ENCODE measurements at regions not wholly inside any gene's neighbourhood (a gene's known extent, or its start where the extent isn't known, plus 50 kb on each side); places are given as distances from the start of the nearest gene placed in this dataset.

DNA sequence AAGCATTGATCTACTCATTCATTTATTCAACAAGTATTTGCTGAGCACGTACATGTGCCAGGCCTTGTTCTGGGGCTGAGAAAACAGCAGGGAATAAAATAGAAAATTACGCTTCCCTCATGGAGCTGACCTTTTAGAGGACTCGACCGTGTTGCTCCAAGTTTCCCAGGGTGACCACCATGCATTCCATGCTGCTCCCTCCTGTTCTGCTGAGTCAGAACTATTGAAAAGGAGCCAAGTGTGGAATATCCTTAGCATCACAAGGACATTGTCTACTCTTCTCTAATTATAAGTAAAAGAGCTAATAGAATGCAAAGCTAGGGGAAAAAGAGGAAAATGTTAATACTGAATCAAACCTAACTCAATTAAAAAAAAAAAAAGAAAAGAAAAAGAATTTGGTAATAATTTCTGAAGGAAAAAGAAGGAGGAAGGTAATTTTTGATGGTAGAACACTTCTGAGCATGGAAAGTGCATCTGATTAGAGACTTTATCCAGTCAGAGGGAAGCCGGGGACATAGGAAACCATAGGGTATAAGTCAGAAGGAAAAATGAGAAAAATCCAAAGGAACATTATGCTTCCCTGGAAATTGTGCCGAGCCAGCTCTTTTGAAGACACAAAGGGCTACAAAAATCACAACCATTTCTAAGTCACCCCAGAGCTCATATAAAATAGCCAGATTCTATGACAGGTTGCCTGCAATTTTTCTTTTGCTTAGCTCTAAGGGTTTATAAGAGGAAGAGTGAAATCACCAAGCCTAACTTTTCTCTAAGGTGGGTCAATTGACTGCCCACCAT lies 339.4 kb downstream of the RND3 start:
- TF ChIP-seq, protein P1, sequence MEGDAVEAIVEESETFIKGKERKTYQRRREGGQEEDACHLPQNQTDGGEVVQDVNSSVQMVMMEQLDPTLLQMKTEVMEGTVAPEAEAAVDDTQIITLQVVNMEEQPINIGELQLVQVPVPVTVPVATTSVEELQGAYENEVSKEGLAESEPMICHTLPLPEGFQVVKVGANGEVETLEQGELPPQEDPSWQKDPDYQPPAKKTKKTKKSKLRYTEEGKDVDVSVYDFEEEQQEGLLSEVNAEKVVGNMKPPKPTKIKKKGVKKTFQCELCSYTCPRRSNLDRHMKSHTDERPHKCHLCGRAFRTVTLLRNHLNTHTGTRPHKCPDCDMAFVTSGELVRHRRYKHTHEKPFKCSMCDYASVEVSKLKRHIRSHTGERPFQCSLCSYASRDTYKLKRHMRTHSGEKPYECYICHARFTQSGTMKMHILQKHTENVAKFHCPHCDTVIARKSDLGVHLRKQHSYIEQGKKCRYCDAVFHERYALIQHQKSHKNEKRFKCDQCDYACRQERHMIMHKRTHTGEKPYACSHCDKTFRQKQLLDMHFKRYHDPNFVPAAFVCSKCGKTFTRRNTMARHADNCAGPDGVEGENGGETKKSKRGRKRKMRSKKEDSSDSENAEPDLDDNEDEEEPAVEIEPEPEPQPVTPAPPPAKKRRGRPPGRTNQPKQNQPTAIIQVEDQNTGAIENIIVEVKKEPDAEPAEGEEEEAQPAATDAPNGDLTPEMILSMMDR (IDR thresholded peaks at IDR 0.05): no peak
- TF ChIP-seq POLR2AphosphoS5 (IDR thresholded peaks at IDR 0.05) (no peak), POLR2A (IDR thresholded peaks at IDR 0.05) (no peak)

All from suprapubic skin (tissue), 4 donors.